ENCODE measurements at regions not wholly inside any gene's neighbourhood (a gene's known extent, or its start where the extent isn't known, plus 50 kb on each side); places are given as distances from the start of the nearest gene placed in this dataset.

DNA sequence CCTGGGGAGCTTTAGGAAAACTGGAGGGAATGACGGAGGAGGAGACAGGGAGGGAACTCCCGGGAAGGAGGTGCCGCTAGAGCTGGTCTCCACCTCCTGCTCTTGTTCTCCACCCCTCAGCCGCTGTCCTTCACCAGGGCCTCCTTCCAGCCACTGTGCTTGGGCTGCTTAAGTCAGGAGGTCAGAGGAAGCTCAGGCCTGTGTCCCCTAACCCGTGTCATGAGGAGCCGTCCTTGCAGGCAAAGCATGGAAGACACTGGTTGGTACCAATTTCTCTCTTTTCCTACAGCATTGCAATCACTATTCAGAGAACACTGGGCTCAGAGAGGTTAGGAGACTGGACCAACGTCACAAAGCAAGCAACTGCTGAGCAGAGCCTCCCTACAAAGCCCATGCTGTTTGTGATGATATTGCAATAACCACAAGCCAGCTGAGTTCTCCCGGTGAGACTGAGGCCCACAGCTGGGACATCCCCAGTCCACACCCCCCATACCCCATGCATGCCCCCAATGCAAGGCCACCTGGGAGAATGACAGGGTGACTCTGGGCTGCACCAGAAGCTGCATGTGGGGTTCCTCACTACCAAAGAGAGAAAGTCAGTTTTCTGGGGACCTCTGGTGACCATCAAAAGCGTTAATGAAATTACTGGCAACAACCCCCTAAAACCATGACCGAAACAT lies 427.5 kb downstream of the NPHP4 start:
- no peak for DNase-seq

DNA sequence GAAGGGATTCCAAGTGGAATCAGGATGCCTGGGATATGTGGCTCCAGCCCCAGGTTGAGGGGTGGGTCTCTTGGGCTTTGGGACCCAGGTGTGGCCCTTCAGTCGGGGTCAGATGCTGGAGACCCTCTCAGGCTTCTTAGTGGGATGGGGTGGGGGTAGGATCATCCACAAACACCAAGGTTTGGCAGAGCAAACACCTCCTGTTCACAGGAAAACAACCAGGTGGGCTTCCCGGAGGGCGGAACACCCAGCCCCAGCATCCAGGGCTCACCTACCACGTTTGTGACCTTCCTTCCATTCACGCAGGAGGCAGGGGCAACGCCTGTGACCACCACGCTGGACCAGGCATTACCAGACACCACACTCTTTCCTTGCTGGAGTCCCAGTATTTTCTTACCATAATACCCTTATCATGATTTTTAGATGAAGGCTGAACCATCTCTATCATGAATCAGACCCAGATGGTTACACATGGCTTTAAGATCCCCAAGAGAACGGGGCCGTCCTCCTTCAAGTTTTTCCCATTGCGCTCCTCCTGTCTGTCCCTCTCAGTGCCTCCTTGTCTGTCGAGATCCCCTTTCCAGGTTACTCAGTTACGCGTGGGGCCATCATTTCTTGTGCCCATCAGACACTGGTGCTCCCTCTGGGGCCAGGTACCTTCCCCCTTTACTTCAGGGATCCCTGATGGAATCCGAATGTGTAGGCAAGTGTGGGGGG lies 428.2 kb downstream of the NPHP4 start:
- DNase-seq, result no peak

- DNase-seq, result no peak
These were observed 429.5 kb downstream of the NPHP4 start for GRCh38 chr1:5562769-5563168.

GRCh38 chr1:5562331-5562730 lies 429.9 kb downstream of the NPHP4 start:
- DNase-seq, result no peak

DNA sequence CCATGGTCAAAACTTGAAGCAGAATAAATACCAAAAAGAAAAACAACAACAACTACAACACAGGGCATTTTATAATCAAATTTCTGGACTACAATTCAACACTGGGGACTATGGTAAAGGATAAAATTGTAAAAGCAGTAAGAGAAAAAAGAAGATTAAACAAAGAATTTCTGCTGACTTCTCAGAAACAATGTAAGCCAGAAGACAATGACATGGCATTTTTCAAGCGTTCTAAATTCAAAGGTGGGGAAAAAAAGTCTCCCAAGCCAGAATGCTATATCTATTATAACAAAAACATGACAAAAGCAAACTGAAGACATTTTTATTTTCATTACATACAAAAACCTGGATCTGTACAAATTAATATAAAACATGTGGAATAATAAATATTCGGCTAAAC lies 433.1 kb downstream of the NPHP4 start:
- no peak for DNase-seq

DNA sequence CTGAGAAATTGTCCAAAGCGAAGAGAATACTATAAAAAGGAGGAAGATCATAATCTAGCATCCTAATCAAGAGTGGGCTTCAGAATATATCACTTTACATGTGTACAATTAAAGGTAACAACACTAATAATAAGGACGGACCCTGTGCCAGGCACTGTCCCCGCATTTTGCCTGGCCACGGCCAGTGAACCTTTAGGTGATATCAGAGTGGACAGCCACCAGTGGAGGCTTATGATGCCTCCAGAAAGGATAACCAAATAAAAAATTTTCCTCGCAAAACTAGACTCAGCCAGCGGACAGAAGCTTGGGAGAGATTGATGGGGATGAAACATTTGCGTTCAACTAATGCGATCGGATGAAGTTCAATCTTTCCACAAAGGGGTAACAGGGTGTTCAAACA lies 436.4 kb downstream of the NPHP4 start:
- DNase-seq, result no peak

GRCh38 chr1:5554784-5555183 lies 437.4 kb downstream of the NPHP4 start:
- no peak for DNase-seq

DNA sequence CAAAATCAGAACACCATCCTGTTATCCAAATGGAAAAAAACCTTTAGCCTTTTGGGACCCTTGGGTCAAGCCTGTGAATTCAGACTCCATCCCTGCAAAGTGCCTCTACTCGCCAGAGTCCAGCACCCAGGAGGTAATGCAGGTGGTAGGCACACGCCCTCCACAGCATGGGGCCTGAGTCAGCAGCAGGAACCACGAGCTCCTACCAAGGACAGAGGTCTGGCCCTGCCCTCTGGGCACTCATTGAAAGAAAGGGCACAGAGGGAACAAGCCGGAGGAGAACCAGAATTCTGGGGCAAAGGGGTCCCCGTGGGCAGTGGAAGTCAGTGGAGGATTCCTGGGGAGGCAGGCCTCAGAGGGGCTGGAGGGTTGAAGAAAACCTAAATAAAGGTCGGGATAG lies 438.1 kb downstream of the NPHP4 start:
- no peak for DNase-seq

DNA sequence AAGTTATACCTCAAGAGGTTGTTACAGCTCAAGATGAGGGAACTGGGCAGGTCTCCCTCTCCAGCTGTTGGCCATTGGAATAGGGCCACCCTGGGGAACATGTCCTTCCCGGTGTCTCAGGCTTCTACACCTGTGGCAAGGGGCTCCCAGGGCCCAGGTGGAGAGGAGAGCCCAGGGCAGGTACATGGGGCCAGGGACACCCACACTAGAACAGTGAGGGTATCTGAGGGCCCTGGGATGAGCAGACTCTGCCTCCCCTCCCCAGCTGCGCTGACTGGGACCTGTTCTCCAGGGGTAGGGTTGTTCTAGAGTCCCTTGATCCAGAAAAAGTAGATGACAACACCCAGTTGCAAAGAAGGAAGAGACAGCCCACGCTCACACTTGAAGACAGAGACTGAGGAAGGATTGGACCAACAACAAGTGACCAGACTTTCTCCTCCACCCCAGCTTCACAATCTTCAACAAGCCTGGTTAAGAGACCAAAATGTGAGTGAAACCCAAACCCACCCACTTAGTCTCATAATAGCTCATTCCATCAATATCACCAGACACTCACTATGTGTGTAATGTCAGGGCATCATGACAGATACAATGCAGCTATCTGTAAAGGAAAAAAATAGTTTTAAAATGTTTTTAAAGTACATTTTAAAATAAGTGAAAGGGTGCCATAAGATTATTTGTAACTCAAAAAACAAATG lies 439.3 kb downstream of the NPHP4 start:
- no peak for DNase-seq

- DNase-seq, result no peak
These were observed 440.8 kb downstream of the NPHP4 start for GRCh38 chr1:5551274-5551975.

GRCh38 chr1:5548266-5548665 lies 444.0 kb downstream of the NPHP4 start:
- DNase-seq, result no peak

DNA sequence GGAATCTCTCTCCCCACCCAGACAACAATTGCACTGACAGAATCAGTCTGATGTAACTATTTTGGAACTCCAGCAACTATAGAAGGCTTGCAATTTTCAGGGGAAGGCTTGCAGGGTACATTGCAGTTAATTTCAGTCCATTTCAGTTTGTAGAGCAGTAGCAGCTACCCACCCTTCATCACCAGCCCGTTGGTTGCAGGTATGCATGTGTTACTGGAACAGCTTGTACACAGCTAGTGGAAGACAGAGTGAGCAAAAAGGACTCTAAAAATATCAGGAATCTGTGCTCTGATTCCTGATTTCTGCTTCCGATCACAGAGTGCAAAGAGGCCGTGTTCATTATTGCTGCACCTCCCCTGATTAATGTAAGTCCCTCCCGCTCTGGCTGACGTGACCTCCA lies 449.0 kb downstream of the NPHP4 start:
- no peak for DNase-seq

DNA sequence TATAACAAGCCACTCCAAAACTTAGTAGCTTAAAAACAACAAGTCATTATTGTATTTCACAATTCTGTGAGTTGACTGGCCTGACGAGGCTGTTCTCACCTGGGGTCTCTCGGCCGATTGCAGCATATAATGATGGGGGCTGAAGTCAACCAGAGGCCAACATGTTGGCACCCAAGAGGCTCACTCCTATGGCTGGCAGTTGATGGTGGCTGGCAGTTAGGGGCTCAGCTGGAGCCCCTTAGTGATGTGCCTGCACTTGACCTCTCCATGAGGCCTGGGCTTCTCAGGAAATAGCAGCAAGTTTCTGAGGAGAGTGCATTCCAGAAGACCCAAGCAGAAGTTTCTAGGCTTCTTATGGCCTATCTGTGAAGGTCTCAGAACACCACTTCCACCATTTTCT lies 459.4 kb downstream of the NPHP4 start:
- no peak for DNase-seq

- DNase-seq, result no peak
These were observed 465.2 kb downstream of the NPHP4 start for GRCh38 chr1:5526822-5527551.

GRCh38 chr1:5526385-5526750 lies 465.9 kb downstream of the NPHP4 start:
- DNase-seq, result no peak

DNA sequence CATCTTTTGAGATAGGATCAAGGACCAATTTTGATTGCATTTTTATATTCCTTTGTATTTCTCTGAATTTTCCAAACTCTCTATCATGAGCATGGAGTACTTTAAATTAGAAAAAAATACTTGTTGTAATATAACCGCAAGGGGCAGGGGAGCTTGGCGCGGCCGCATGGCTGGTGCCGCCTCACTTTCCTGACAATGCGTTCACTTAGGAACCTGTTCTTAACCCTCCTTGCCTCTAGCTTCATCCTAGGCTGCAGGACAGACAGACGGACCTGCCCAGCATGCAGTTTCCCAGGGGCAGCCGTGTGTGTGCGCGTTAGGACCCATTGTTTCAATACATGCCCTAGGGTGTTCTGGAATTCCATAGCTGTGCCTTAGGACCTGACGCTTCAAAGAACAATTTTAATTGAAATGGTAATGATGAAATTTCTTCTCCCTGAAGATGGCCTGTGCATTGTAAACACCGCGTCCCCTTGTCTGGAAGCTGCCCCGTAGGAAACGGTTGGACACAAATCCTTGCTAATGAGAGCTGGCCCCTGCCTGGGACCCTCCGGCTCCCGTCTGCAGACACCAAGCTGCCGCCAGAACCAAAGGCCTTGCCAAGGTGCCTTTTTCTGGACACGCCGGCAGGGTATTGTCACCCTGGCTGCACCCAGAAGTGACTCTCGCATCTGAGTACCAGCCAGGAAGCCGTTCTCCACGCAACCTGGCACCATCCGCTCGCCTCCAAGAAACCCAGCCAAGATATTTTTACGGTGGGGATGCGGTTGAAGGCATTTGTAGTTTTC lies 466.4 kb downstream of the NPHP4 start:
- DNase-seq, result no peak

DNA sequence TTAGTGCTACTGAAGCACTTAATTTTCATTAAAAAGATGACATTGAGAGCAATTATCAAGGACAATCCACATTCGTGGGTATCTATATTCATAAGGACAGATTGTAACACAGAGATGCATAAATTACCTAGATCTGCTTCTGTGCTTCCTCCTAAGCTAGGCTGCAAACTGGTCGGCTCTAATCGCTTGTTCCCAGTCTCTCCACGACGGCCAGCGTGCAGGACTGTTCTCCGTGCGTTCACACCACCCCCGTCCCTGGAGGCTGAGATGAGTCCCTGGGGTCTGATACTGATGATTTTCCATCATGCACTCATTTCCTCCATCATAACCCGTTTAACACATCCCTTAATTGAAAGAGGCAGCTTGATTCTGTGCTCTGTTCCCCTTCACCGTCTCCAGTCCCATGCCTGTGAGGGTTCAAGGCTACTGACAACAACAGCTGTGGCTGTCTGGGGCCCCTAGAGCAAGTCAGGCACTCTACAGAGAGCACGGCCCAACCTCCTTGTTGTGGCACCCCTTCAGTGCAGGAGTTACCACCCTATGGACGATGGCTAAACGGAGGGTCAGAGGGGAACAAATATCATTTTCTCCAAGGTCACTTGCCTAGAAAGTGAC lies 469.6 kb downstream of the NPHP4 start:
- no peak for DNase-seq

GRCh38 chr1:5519366-5520135 lies 472.7 kb downstream of the NPHP4 start:
- DNase-seq, result no peak

GRCh38 chr1:5516756-5517155 lies 475.5 kb downstream of the NPHP4 start:
- DNase-seq, result no peak

- DNase-seq, result no peak
These were observed 476.7 kb downstream of the NPHP4 start for GRCh38 chr1:5515501-5515900.

Data from T-helper 1 cell (primary cell).